NT2/D1 (cell line): ENCODE measurements at regions not wholly inside any gene's neighbourhood (a gene's known extent, or its start where the extent isn't known, plus 50 kb on each side); places are given as distances from the start of the nearest gene placed in this dataset.

Experiments
- YY1 ChIP-seq: IDR thresholded peaks from 2 replicates; pipeline ENCODE4 v1.6.1; 2011; ENCODE audit not compliant: insufficient read length, insufficient read depth
- ZNF274 ChIP-seq: IDR thresholded peaks from 2 replicates; pipeline ENCODE4 v1.6.1; 2011; ENCODE audit warnings: mild to moderate bottlenecking, low read depth, low read length

DNA sequence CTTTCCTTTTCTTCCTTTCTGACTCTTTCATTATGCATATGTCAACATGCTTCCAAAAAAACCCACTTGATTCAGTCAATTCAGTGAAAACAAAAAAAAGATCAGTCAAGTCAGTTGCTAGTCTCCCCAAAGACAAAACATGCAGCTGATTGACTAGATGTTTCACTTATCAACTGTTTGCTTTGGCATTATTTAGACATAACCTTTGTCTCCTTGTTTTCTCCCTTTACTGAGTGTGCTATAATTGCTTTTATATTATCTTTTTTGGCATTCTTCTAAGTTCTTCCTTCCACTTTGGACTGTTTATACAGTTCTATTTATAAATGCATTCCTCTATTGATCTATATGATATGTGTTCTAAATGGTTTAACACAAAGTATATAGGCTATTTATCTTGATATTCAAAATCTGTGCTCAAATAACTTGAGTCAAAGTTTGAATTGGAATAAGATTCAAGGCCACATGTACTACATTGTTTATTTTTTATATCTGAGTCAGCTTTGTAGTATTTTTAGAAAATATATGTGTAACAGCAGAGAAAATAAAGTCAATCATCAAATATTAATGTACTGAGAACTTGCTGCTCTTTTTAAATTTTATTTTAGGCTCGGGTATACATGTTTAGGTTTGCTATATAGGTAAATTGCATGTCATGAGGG lies 260.5 kb downstream of the CENPW start:
- no peak for TF ChIP-seq YY1
- TF ChIP-seq ZNF274, result no peak
